Activated B cell treated with CpG ODN at 0.5 μM for 24 hours (primary cell): ENCODE measurements at regions not wholly inside any gene's neighbourhood (a gene's known extent, or its start where the extent isn't known, plus 50 kb on each side); places are given as distances from the start of the nearest gene placed in this dataset.

Source experiments
- ATAC-seq: fragments of 200-7000 bp; cut with Tn5 transposase; one replicate; pipeline ENCODE4 v1.10.0; 2021; ENCODE audit warnings: low read depth, mild to moderate bottlenecking, moderate library complexity
- CTCF ChIA-PET: fragments of 350-600 bp; sonication (Branson Sonifier 250); formaldehyde crosslinking; loops from one replicate; lab custom pipeline; 2021; ENCODE audit warnings: antibody characterized with exemption; lab: Charles Lee
- POLR2A ChIA-PET: fragments of 350-600 bp; sonication (Branson Sonifier 250); formaldehyde crosslinking; loops from one replicate; lab custom pipeline; 2021; ENCODE audit warnings: antibody characterized with exemption; lab: Charles Lee
- DNase-seq: peaks from one replicate; pipeline ENCODE4 v3.0.0; 2022
- H3K27ac Mint-ChIP-seq: one replicate; pipeline ENCODE4 v1.8.0; 2020; ENCODE audit warnings: mixed read lengths
- H3K27me3 Mint-ChIP-seq: one replicate; pipeline ENCODE4 v1.8.0; 2021; ENCODE audit warnings: mixed read lengths
- H3K36me3 Mint-ChIP-seq: one replicate; pipeline ENCODE4 v1.8.0; 2021; ENCODE audit warnings: low read depth, mixed read lengths
- H3K4me1 Mint-ChIP-seq: one replicate; pipeline ENCODE4 v1.8.0; 2021; ENCODE audit warnings: mixed read lengths
- H3K4me3 Mint-ChIP-seq: one replicate; pipeline ENCODE4 v1.8.0; 2020; ENCODE audit warnings: mild to moderate bottlenecking, mixed read lengths
- H3K9me3 Mint-ChIP-seq: one replicate; pipeline ENCODE4 v1.8.0; 2020; ENCODE audit warnings: mixed read lengths
- CTCF ChIP-seq: fragments of 200-600 bp; IDR thresholded peaks from one replicate; pipeline ENCODE4 v1.8.0; 2022; ENCODE audit warnings: antibody characterized with exemption, mild to moderate bottlenecking
- intact Hi-C: fragments of 100-400 bp; cut with micrococcal nuclease; formaldehyde crosslinking; loops from one replicate; pipeline ENCODE4 v1.15.1; 2024

GRCh38 chr2:236714080-236714479 lies 144.5 kb downstream of the ACKR3 start:
- H3K36me3 Mint-ChIP-seq: no peaks in the 10 kb centered on the region
- ChIA-PET POLR2A (no interaction called here), CTCF (no interaction called here)
- H3K4me3 Mint-ChIP-seq: no peak overlapping the region
- no peaks in the 10 kb centered on the region for H3K4me1 Mint-ChIP-seq
- no peak for ATAC-seq
- no peaks in the 10 kb centered on the region for H3K9me3 Mint-ChIP-seq
- DNase-seq: no peak
- no peak overlapping the region for H3K27ac Mint-ChIP-seq
- TF ChIP-seq CTCF: no peak
- H3K27me3 Mint-ChIP-seq: peaks cover 23% of the 10 kb centered on the region
- intact Hi-C loops: no loop called here

DNA sequence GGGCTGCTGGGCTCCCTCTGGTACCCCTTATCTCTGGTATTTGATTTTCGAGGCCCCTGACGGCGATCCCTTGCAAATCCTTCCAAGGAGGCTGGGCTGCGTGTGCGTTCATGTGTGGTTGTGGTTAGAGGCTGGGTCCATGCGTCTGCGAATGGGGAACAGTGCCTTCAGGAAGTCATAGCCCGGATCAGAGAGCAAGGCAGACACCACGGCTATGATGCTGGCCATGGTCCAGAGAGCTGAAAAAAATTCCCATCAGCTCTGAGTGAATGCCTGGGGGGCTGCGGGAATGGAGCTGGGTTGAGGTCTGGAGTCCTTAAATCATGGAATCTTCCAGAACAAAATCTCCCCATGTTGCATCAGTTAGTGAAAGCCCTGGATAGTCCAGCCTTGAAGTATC lies 145.5 kb downstream of the ACKR3 start:
- H3K27me3 Mint-ChIP-seq: peaks cover 23% of the 10 kb centered on the region
- ATAC-seq (no peak), DNase-seq (no peak)
- no peak overlapping the region for H3K4me3 Mint-ChIP-seq
- no peak for TF ChIP-seq CTCF
- intact Hi-C loops: no loop called here
- H3K36me3 Mint-ChIP-seq: no peaks in the 10 kb centered on the region
- H3K9me3 Mint-ChIP-seq: no peaks in the 10 kb centered on the region
- CTCF ChIA-PET: no interaction called here
- H3K4me1 Mint-ChIP-seq: no peaks in the 10 kb centered on the region
- H3K27ac Mint-ChIP-seq: no peak overlapping the region
- POLR2A ChIA-PET: no interaction called here

GRCh38 chr2:236715491-236715961 lies 145.9 kb downstream of the ACKR3 start:
- no peak for TF ChIP-seq CTCF
- no peaks in the 10 kb centered on the region for H3K36me3 Mint-ChIP-seq
- ChIA-PET POLR2A (no interaction called here), CTCF (no interaction called here)
- ATAC-seq (no peak), DNase-seq (no peak)
- peaks cover 23% of the 10 kb centered on the region for H3K27me3 Mint-ChIP-seq
- no peaks in the 10 kb centered on the region for H3K9me3 Mint-ChIP-seq
- H3K4me1 Mint-ChIP-seq: no peaks in the 10 kb centered on the region
- no peak overlapping the region for H3K4me3 Mint-ChIP-seq
- H3K27ac Mint-ChIP-seq: no peak overlapping the region
- intact Hi-C loops: no loop called here

DNA sequence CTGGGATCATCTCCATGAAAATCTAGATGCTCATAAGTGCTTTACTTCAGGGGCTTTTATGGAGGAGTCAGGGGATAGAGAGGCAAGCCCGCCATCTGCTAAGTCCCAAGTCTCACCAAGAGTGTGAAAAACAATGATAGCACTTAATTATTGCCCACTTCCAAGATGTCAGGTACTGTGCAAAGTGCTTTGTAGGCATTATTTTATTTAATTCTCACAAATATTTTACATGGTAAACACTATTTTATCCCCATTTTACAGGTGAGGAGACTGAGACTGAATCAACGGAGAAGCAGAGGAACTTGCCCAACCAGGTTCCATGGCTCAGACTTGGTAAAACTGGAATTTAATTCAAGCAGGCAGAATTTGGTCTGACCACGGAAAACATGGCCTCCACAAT lies 147.5 kb downstream of the ACKR3 start:
- ChIA-PET POLR2A (no interaction called here), CTCF (no interaction called here)
- intact Hi-C loops: no loop called here
- no peak for ATAC-seq
- Mint-ChIP-seq H3K27ac (no peak overlapping the region), H3K36me3 (no peaks in the 10 kb centered on the region), H3K4me1 (no peaks in the 10 kb centered on the region), H3K27me3 (peaks cover 23% of the 10 kb centered on the region), H3K9me3 (no peaks in the 10 kb centered on the region), H3K4me3 (no peak overlapping the region)
- no peak for TF ChIP-seq CTCF
- DNase-seq: no peak

DNA sequence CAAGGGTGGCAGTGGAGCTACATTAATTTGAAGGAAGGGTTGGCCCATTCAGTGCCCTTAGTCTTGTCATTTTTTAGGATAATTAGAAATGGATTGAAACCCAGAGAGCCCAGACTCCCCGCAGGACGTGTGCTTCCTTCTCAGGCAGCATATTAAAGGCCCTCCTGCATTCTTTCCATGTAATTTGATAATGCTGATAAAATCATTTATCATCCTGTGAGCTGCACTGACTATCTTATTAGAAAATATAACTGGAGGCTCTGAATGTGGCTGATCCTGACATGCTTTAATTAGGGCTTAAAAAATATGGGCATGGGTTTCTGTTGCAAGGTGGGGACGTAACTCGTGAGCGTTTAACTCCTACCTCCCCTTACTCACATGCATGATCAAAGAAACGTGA lies 148.1 kb downstream of the ACKR3 start:
- no peak for TF ChIP-seq CTCF
- Mint-ChIP-seq H3K27ac (no peak overlapping the region), H3K36me3 (no peaks in the 10 kb centered on the region), H3K4me3 (no peak overlapping the region), H3K27me3 (peaks cover 23% of the 10 kb centered on the region), H3K4me1 (no peaks in the 10 kb centered on the region), H3K9me3 (no peaks in the 10 kb centered on the region)
- ATAC-seq (no peak), DNase-seq (no peak)
- intact Hi-C loops: no loop called here
- ChIA-PET CTCF (no interaction called here), POLR2A (no interaction called here)
